Left renal pelvis (tissue), 4 donors: ENCODE measurements at regions not wholly inside any gene's neighbourhood (a gene's known extent, or its start where the extent isn't known, plus 50 kb on each side); places are given as distances from the start of the nearest gene placed in this dataset.

ENCODE experiments used
- DNase-seq, 4 donors: peaks; one replicate each; pipeline ENCODE4 v3.0.0-alpha.2; 2013; ENCODE audit warnings: low read depth in 4 of 4, low spot score in 3 of 4

DNA sequence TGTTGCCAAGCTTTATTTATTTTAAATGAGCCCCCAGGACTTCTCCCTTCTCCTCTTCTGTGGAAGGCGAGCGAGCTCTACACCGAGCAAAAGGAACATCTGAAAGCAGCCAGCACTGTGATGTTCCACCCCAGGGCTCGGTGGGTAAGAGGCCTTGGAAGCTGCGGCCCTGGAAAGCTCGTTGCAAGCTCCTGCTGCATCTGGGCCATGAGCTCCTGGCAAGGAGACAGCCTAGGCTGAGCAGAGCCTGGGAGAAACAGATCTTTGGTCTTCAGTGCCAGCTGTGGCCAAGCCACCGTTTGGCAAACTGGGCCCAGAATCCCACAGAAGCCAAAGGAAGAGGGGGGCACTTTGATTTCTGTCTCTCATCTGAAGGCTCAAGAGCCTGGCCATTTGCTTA lies 114.1 kb downstream of the ENGASE start:
- DNase-seq, result no peak

GRCh38 chr17:79188048-79188447 lies 113.4 kb downstream of the ENGASE start:
- no peak for DNase-seq

GRCh38 chr17:79187186-79187585 lies 112.6 kb downstream of the ENGASE start:
- DNase-seq, result no peak

DNA sequence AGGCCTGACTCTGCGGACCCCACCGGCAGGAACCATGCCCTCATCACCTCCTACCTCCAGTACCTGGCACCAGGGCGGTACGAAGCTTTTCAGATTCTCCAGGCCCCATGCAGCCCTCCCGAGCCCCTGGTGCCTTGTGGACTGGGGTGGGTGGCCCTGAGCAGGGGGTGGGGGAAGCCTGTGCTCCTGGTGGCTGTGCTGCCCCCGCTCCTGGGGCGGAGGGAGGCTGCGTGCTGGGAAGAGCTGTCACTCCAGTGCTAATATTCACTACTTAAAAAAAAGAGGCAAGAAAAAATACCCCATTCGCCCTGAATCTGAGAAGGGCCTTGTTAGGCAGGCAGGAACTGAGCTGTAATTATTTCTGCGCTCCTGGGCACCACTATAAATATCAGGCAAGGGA lies 111.8 kb downstream of the ENGASE start:
- DNase-seq, result no peak

- no peak for DNase-seq
Measured at GRCh38 chr17:79185671-79186070, 111.0 kb downstream of the ENGASE start.

- DNase-seq, result no peak
Measured at GRCh38 chr17:79184219-79184618, 109.6 kb downstream of the ENGASE start.

DNA sequence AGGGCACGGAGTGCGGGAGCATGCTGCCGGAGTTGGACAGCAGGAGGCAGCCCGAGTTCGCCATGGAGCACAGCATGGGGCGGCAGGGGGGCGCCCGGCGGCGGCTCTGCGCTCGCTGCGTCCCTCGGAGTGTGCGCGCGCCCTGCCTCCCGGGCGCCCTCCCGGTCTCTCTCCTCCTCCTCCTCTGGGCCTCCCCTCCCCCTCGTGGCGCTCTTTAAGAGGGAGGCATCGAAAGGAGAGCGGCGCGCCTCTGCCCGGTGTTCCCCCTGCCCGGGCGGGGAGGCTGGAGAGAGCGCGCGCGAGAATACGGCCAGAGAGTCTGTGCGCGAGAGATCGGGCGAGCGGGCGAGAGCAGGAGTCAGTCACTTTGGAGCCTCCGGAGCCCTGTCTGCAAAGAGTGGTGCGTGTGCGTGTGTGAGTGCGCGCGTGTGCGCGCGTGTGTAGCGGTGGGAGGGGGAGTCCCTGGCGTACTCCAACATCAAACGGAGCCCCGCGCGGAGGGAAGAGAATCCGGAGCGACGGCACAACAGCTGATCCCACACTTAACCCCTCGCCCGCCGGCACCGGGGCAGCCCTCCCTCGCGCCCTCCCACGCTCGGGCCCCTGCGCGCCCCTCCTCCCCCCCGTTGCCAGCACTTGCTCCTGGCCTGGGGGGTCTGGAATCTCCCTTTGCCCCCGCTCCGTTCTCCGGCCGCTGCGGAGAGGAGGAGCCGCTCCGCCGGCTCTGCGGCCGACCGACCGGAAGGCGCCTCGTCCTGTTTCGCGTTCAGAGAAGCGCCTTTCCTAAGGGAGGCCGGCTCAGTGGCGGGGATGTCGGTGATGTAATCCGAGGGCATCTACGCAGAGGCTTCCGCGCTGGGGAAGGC lies 108.9 kb downstream of the ENGASE start:
- DNase-seq, result peak in 1 of 4 donors; percentile 5

GRCh38 chr17:79183043-79183292 lies 108.3 kb downstream of the ENGASE start:
- DNase-seq, result no peak

GRCh38 chr17:79182176-79183042 lies 107.8 kb downstream of the ENGASE start:
- no peak for DNase-seq

GRCh38 chr17:79180358-79181005 lies 105.9 kb downstream of the ENGASE start:
- DNase-seq, result no peak

GRCh38 chr17:79179334-79179733 lies 104.7 kb downstream of the ENGASE start:
- no peak for DNase-seq

GRCh38 chr17:79177877-79178276 lies 103.3 kb downstream of the ENGASE start:
- DNase-seq, result no peak

DNA sequence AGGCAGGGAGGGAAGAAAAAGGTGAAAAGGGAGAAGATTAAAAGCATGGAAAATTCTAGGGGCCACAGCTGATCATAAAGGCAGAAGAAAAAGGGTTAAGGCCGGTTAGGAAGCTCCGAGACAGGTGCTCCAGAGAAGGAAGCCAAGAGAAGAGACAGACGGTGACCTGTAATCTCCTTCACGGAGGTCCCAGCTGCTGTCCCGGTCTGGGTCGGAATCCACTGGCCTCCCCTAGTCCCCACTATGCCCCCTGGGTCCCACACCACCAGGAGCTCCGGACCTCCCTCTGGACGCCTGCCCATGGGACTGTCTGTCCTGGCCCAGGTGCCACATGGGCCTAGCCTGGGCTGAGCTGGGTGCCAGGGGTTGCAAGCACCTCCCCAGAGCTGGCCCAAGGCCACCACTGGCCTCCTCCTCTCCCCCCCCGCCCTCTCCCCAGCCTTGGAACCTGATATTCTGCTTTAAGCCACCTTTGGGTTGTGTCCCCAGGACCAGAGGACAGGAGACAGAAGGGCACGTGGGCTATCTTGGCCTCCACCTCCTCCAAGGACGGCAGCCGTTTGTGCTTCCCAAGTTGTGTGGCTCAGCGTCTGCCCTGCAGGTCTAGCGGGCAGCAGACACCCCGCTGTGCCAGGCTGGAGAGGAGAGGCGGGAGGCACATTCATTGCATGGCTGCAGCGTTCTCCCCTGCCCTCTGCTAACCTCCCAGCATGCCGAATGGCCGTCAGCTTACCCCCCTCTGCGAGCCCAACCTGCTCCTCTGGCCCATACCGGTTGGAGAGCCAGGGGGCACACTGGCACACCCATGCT lies 102.4 kb downstream of the ENGASE start:
- DNase-seq, result no peak

- DNase-seq, result no peak
Measured at GRCh38 chr17:79174905-79175856, 100.6 kb downstream of the ENGASE start.

- DNase-seq, result no peak
Measured at GRCh38 chr17:79174193-79174765, 99.7 kb downstream of the ENGASE start.

GRCh38 chr17:79171188-79171587 lies 96.6 kb downstream of the ENGASE start:
- DNase-seq, result no peak

- DNase-seq, result no peak
Measured at GRCh38 chr17:79169861-79170260, 95.2 kb downstream of the ENGASE start.

DNA sequence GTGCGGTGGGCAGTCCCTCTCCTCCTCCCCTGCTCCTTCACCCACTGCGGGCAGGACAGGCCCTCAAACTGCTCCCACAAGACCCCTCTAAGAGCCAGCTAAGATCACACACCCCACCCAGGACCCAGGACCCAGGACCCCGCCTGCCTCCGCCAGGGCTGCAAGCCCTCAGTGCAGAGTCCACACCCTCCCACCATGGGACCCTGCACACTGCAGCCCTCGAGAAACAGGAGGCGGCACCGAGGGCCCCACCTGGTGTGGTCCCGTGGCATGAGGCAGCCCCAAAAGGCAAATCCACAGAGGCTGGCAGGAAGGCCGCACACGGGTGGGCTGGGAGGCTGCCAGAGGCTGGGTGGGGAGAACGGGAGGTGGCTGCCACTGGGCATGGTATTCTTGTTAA lies 94.7 kb downstream of the ENGASE start:
- DNase-seq, result no peak

- no peak for DNase-seq
Measured at GRCh38 chr17:79168486-79169055, 93.9 kb downstream of the ENGASE start.
